ENCODE measurements at regions not wholly inside any gene's neighbourhood (a gene's known extent, or its start where the extent isn't known, plus 50 kb on each side); places are given as distances from the start of the nearest gene placed in this dataset.

DNA sequence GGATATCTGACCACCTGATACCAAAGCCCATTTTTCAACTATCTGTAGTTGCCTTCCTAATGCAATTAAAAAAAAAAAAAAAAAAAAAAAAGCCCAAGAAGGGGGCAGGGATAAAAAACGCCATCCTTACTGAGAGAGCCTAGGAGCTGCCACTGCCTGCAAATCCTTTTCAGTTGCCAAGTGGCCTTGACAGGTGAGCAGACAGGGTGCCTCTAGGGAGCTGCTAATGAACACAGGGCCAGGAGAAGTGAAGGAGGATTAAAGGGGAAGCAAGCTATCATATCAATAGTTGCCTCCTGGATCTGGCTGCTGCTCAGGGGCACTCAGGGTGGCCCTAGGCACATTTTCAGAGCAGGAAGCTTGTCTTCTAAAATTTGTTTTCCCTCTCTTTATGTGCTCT is 547.4 kb downstream of the TLE1 start:
- TF ChIP-seq KDM2A (CRISPR knock-in tag; IDR thresholded peaks at IDR 0.05; ENCODE audit: borderline replicate concordance, low read depth) = no peak
- TF ChIP-seq, protein P1, sequence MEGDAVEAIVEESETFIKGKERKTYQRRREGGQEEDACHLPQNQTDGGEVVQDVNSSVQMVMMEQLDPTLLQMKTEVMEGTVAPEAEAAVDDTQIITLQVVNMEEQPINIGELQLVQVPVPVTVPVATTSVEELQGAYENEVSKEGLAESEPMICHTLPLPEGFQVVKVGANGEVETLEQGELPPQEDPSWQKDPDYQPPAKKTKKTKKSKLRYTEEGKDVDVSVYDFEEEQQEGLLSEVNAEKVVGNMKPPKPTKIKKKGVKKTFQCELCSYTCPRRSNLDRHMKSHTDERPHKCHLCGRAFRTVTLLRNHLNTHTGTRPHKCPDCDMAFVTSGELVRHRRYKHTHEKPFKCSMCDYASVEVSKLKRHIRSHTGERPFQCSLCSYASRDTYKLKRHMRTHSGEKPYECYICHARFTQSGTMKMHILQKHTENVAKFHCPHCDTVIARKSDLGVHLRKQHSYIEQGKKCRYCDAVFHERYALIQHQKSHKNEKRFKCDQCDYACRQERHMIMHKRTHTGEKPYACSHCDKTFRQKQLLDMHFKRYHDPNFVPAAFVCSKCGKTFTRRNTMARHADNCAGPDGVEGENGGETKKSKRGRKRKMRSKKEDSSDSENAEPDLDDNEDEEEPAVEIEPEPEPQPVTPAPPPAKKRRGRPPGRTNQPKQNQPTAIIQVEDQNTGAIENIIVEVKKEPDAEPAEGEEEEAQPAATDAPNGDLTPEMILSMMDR (CRISPR knock-in tag; IDR thresholded peaks at IDR 0.05) = no peak
- TF ChIP-seq POLR2AphosphoS5 (IDR thresholded peaks at IDR 0.05; ENCODE audit: low read depth, low read length) = no peak
- no peak for TF ChIP-seq TCF7 (IDR thresholded peaks at IDR 0.05; ENCODE audit: low read depth)
- TF ChIP-seq CREM (IDR thresholded peaks at IDR 0.05) = no peak
- TF ChIP-seq CREM (CRISPR knock-in tag; IDR thresholded peaks at IDR 0.05) = no peak
- TF ChIP-seq MIXL1 (CRISPR knock-in tag; IDR thresholded peaks at IDR 0.05) = no peak
- no peak for TF ChIP-seq TOE1 (CRISPR knock-in tag; IDR thresholded peaks at IDR 0.05)
- TF ChIP-seq ZNF24 (IDR thresholded peaks at IDR 0.05) = no peak
- TF ChIP-seq EZH2 (conservative IDR thresholded peaks at IDR 0.05; ENCODE audit: low read depth, low read length) = no peak
